Immature natural killer cell (primary cell): ENCODE measurements at regions not wholly inside any gene's neighbourhood (a gene's known extent, or its start where the extent isn't known, plus 50 kb on each side); places are given as distances from the start of the nearest gene placed in this dataset.

Experiments used
- DNase-seq, 3 donors: peaks; one replicate each; pipeline ENCODE4 v3.0.0; 2022; ENCODE audit warnings: mixed read lengths in 1 of 3
- H3K27ac Mint-ChIP-seq, 6 donors: one replicate each; pipeline ENCODE4 v1.8.0; 2020; ENCODE audit warnings: mixed read lengths in 6 of 6, mild to moderate bottlenecking in 5 of 6, inconsistent platforms in 4 of 6, moderate library complexity in 3 of 6
- H3K27me3 Mint-ChIP-seq, 3 donors: one replicate each; pipeline ENCODE4 v1.8.0; 2020 to 2021; ENCODE audit warnings: low read depth in 3 of 3, mild to moderate bottlenecking in 3 of 3, mixed read lengths in 3 of 3, moderate library complexity in 3 of 3, inconsistent platforms in 1 of 3
- H3K36me3 Mint-ChIP-seq, 3 donors: one replicate each; pipeline ENCODE4 v1.8.0; 2020; ENCODE audit warnings: mixed read lengths in 3 of 3, inconsistent platforms in 2 of 3, mild to moderate bottlenecking in 2 of 3
- H3K4me1 Mint-ChIP-seq, 2 donors: one replicate each; pipeline ENCODE4 v1.8.0; 2020; ENCODE audit warnings: inconsistent platforms in 2 of 2, mild to moderate bottlenecking in 2 of 2, mixed read lengths in 2 of 2, moderate library complexity in 1 of 2
- H3K4me3 Mint-ChIP-seq, 5 donors: one replicate each; pipeline ENCODE4 v1.8.0; 2020; ENCODE audit warnings: mild to moderate bottlenecking in 5 of 5, mixed read lengths in 5 of 5, inconsistent platforms in 3 of 5, moderate library complexity in 3 of 5
- H3K9me3 Mint-ChIP-seq, 6 donors: one replicate each; pipeline ENCODE4 v1.8.0; 2020; ENCODE audit warnings: mild to moderate bottlenecking in 6 of 6, mixed read lengths in 6 of 6, inconsistent platforms in 4 of 6, moderate library complexity in 3 of 6

DNA sequence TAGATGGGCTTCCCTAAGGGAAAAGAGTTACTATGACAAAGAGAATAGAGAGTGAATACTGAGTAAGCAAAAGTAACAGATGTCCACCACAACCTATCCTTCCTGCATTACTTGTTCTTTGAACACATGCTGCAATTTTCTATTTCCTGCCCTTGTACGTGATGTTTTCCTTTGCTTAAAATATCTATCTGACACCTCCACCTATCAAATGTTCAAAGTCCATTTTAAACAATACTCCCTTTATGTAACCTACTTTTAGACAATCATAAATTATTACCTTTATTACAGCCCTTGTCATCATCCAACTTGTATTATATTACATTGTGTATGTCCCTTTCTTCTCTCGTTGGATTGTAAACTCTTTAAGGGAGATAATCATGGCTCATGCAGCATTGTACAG lies 147.2 kb upstream of the DYRK2 start:
- peaks cover 0 to 10% (median 0%) of the 10 kb centered on the region in 3 donors for H3K36me3 Mint-ChIP-seq
- H3K9me3 Mint-ChIP-seq = peaks cover 0 to 1% (median 0%) of the 10 kb centered on the region in 6 donors
- no peak overlapping the region for H3K4me3 Mint-ChIP-seq
- no peak for DNase-seq
- H3K27me3 Mint-ChIP-seq = peaks cover 2 to 3% (median 2%) of the 10 kb centered on the region in 3 donors
- H3K27ac Mint-ChIP-seq = no peak overlapping the region
- peaks cover 12 to 14% of the 10 kb centered on the region in 2 donors for H3K4me1 Mint-ChIP-seq

DNA sequence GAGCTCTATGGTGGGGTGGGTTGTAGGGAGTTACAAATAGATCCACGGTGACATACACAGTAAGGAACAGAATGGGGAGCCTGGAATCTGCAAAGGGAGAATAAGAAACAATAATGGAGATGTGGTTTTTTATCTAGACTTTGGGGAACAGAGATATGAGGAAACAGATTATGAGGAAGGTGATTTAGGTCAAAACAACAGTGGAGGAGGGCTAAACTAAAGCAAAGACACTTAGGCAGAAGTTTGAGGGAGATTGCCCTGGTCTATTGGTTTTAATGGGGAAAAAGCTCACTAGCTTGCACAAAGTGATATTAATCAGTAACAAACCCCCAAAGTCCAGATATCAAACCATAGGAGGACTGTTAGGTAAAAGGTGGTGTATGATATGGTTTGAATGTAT lies 144.5 kb upstream of the DYRK2 start:
- Mint-ChIP-seq H3K27ac (no peak overlapping the region), H3K27me3 (peaks cover 0 to 3% (median under 1%) of the 10 kb centered on the region in 3 donors), H3K36me3 (peaks cover 0 to 5% (median 0%) of the 10 kb centered on the region in 3 donors), H3K4me1 (peaks cover 12 to 14% of the 10 kb centered on the region in 2 donors), H3K9me3 (peaks cover 0 to 1% (median 0%) of the 10 kb centered on the region in 6 donors), H3K4me3 (no peak overlapping the region)
- DNase-seq = no peak

- peak overlapping the region in 1 of 6 donors; percentile 1 for H3K27ac Mint-ChIP-seq
- peaks cover under 1% of the 10 kb centered on the region in 2 donors for H3K4me1 Mint-ChIP-seq
- H3K36me3 Mint-ChIP-seq = no peaks in the 10 kb centered on the region
- peaks cover 0 to 1% (median 0%) of the 10 kb centered on the region in 6 donors for H3K9me3 Mint-ChIP-seq
- H3K4me3 Mint-ChIP-seq = no peak overlapping the region
- DNase-seq = no peak
- H3K27me3 Mint-ChIP-seq = peaks cover 0 to 10% (median 9%) of the 10 kb centered on the region in 3 donors
Measured at GRCh38 chr12:67506739-67507138, 141.8 kb upstream of the DYRK2 start.

DNA sequence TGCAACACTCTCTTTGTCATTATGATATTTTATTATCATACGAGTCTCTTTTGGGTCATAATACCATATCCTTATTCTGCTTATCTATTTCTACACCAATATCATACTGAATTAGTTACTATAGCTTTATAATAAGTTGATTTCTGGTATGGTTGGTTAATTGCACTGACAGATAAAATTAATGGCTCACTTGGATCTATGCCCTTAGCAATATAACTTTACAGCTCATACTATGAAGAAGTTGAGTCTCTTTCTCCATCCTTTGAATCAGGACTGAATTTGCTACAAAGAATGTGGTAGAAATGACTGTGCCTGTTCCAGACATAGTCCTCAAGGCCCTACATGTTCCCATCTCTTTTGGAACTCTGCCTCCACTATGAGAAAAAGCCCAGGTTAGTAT lies 139.7 kb upstream of the DYRK2 start:
- Mint-ChIP-seq H3K27me3 (peaks cover 0 to 10% (median 9%) of the 10 kb centered on the region in 3 donors), H3K9me3 (peaks cover 0 to 1% (median 0%) of the 10 kb centered on the region in 6 donors), H3K27ac (no peak overlapping the region), H3K36me3 (no peaks in the 10 kb centered on the region), H3K4me1 (peaks cover 0 to 1% of the 10 kb centered on the region in 2 donors), H3K4me3 (no peak overlapping the region)
- no peak for DNase-seq

DNA sequence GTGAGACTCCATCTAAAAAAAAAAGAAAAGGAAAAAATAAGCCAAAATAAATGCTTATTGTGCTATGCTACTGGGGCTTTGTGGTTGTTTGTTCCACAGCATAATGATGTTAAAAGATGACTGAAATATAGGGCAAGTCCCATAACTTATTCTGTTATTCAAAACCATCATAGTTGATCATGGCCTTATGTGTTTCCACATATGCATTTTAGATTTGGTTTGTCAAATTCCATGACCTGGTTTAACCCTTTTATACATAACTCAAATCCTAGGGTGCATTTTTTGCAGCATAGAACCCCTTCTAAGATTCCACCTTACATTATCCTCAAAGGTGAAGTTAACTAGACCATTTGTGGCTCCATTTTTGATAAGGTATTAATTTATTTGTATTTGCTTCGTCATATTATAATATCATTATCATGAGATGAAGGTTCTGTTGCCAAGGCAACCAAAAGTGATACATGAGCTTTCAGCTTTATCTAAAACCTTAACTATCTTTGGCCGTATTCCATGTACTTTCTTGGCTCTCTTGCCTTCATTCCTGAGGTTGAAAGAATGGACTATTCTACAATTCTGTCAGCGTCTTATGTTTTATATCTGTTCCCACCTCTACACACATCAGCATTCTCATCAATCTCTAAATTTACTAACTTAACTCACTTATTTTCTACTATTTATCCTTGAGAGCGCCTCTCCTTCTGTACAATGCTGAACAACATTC lies 138.7 kb upstream of the DYRK2 start:
- no peaks in the 10 kb centered on the region for H3K36me3 Mint-ChIP-seq
- DNase-seq = no peak
- H3K9me3 Mint-ChIP-seq = no peaks in the 10 kb centered on the region
- H3K27ac Mint-ChIP-seq = no peak overlapping the region
- H3K4me1 Mint-ChIP-seq = peaks cover 8 to 9% of the 10 kb centered on the region in 2 donors
- peaks cover 0 to 10% (median 9%) of the 10 kb centered on the region in 3 donors for H3K27me3 Mint-ChIP-seq
- H3K4me3 Mint-ChIP-seq = no peak overlapping the region

DNA sequence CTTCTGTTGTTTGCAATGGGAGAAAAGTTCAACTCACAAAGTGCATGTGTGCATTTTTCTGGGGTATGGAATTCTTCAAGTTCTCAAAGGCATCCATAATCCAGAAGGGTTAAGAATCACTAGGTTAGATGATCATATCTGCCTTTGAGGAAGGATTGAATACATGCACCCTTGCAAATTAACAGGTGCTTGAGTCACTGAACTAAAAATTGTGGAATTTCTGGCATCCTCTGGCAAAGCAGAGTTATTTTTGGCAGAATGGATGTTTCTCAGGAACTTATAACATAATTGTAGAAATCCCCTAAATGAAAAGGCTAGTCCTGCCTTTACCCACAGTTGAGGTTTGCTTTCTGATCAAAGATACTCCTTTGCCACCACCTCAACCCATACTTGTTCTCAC lies 136.5 kb upstream of the DYRK2 start:
- H3K4me1 Mint-ChIP-seq = peaks cover 25 to 29% of the 10 kb centered on the region in 2 donors
- no peak for DNase-seq

DNA sequence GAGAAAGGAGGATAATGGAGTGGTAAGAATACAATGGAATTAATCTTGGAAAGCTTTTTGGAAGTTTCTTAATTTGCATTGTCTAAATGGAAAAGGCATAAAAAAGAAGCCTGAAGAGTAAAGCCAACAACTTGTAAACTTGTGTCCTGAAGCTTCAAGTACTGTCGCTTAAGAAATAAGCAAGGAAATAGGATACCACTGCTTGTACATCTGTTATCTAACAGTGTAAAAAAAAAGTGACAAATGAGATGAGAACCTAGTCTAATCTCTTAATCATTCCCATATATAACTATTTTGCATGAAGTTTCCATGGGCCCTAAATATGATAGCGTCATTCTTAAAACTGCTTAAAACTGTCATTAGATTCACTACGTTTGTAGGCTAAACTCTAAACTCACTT lies 134.0 kb upstream of the DYRK2 start:
- Mint-ChIP-seq H3K4me1 (peaks cover 25 to 31% of the 10 kb centered on the region in 2 donors), H3K27me3 (peaks cover 0 to 9% (median 5%) of the 10 kb centered on the region in 3 donors), H3K27ac (peak overlapping the region in 4 of 6 donors; percentile 40 to 89 (median 72)), H3K9me3 (no peaks in the 10 kb centered on the region), H3K4me3 (peak overlapping the region in 2 of 5 donors; percentile 61 to 63), H3K36me3 (no peaks in the 10 kb centered on the region)
- no peak for DNase-seq

More for the DNA sequence above, 136.5 kb upstream of the DYRK2 start:
- Mint-ChIP-seq H3K36me3 (no peaks in the 10 kb centered on the region), H3K9me3 (no peaks in the 10 kb centered on the region), H3K4me3 (no peak overlapping the region), H3K27ac (no peak overlapping the region), H3K27me3 (peaks cover 0 to 10% (median 9%) of the 10 kb centered on the region in 3 donors)

GRCh38 chr12:67515679-67516340 lies 132.7 kb upstream of the DYRK2 start:
- H3K27ac Mint-ChIP-seq = peak overlapping the region; percentile 63 to 89 (median 78)
- DNase-seq = peak; percentile 39 to 46 (median 39)
- peaks cover 0 to 8% (median 5%) of the 10 kb centered on the region in 3 donors for H3K27me3 Mint-ChIP-seq

DNA sequence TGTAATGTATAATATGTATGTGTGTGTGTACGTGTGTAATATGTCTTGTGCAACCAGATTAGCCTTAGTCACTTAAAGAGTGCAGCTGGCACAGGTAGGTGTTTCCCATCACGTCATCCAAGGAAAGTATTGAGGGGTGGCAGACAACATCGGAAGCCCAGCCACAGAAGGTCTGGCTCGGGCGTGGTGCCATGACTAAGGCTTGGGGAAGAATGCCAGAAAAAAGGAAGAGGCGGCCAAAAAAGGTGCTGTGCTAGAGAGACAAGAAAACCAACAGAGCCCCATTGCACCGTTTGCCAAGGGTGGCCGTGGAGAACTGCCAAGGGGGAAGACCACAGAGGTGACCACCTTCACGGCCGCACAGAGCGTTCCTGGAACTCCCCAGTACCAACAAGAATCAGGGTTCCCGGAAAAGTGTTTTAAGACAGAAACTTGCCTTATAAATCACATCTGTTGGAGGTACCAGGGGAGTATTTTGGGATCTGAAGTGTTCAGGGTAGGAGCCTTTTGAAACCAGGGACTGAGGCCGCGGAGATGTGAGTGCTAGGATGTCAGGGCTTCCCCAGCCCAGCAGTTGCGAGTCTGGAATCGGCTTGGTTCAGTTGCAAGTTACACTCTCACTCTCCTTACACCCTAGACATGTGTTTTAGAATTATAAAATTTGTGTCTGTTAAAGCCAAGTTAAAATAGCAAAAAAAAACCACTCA lies 131.2 kb upstream of the DYRK2 start:
- Mint-ChIP-seq H3K27me3 (peaks cover 0 to 3% (median 0%) of the 10 kb centered on the region in 3 donors), H3K4me3 (no peak overlapping the region), H3K36me3 (no peaks in the 10 kb centered on the region), H3K27ac (peak overlapping the region in 4 of 6 donors; percentile 3 to 61 (median 46)), H3K9me3 (no peaks in the 10 kb centered on the region), H3K4me1 (peaks cover 25 to 30% of the 10 kb centered on the region in 2 donors)
- no peak for DNase-seq

More at GRCh38 chr12:67515679-67516340, 132.7 kb upstream of the DYRK2 start:
- H3K36me3 Mint-ChIP-seq = no peaks in the 10 kb centered on the region
- H3K4me3 Mint-ChIP-seq = peak overlapping the region; percentile 37 to 72 (median 61)
- H3K4me1 Mint-ChIP-seq = peaks cover 25 to 31% of the 10 kb centered on the region in 2 donors
- no peaks in the 10 kb centered on the region for H3K9me3 Mint-ChIP-seq

DNA sequence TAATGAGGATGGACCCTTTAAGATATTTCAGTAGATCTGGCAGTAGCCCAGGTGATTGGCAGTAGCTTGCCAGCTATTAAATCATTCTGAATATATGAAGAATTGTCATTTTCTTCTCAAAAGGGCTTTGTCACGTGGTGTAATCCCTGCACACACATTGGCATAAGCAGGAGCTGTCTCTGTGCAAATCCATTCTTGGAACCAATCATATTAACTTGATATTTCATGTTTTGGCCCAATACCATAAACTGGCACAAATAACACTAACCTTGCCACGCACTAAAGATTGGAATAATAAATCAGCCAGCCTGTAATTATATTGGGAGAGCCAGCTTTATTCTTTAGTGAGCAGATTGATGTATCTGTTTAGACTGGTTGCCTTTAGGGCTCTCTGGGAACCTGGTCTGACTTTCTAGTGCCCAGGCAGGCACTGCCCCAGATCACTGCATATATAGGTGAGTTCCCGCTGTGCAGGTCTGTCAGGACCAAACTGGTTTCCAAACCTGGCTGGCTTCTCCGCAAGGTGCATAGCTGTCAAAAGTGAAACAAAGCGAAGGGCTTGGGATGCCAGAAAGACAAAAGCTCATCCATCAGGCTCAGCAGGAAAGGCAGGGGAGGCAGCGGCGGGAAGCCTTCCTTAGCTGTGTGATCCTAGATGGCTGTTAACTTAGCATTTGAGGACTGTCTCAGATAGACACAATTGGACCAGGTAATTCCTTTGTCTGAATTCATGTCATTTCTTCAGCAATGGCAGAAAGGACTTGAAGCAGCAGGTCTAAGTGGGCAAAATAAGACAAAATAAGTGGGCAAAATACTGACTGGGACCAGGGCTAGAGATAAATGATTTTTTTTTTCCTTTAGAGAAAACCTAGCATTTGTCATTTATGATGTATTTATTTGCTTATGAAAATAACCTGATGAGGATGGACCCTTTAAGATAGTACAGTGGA lies 128.8 kb upstream of the DYRK2 start:
- no peak for DNase-seq
- peaks cover 0 to 3% (median 0%) of the 10 kb centered on the region in 3 donors for H3K27me3 Mint-ChIP-seq
- peaks cover 17 to 24% of the 10 kb centered on the region in 2 donors for H3K4me1 Mint-ChIP-seq
- H3K9me3 Mint-ChIP-seq = no peaks in the 10 kb centered on the region
- H3K27ac Mint-ChIP-seq = no peak overlapping the region
- H3K4me3 Mint-ChIP-seq = no peak overlapping the region
- H3K36me3 Mint-ChIP-seq = no peaks in the 10 kb centered on the region

GRCh38 chr12:67520606-67521005 lies 127.9 kb upstream of the DYRK2 start:
- peaks cover 0 to 1% (median 0%) of the 10 kb centered on the region in 3 donors for H3K27me3 Mint-ChIP-seq
- no peaks in the 10 kb centered on the region for H3K36me3 Mint-ChIP-seq
- peaks cover 8 to 15% of the 10 kb centered on the region in 2 donors for H3K4me1 Mint-ChIP-seq
- H3K9me3 Mint-ChIP-seq = no peaks in the 10 kb centered on the region
- H3K27ac Mint-ChIP-seq = no peak overlapping the region
- no peak overlapping the region for H3K4me3 Mint-ChIP-seq
- DNase-seq = no peak

DNA sequence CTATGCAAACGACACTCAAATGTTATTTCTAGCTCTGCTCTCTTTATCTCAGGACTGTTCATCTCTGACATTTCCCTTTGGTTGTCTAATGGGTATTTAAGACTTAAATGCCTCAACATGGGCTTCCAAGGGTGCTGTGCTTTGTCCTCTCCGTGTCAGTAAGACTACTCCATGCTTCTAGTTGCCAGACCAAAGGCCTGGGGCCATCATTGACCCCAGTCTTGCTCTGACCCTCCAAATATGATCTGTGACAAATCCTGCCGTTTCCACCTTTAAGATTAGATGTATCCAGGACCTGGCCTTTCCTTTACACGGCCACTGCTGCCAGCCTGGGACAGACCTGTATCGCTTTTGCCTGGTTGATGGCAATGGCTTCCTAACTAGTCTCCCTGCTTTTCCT lies 126.3 kb upstream of the DYRK2 start:
- H3K4me1 Mint-ChIP-seq = peaks cover 0 to 6% of the 10 kb centered on the region in 2 donors
- H3K4me3 Mint-ChIP-seq = no peak overlapping the region
- H3K9me3 Mint-ChIP-seq = no peaks in the 10 kb centered on the region
- no peaks in the 10 kb centered on the region for H3K36me3 Mint-ChIP-seq
- DNase-seq = no peak
- no peak overlapping the region for H3K27ac Mint-ChIP-seq
- H3K27me3 Mint-ChIP-seq = peaks cover 0 to 3% (median 0%) of the 10 kb centered on the region in 3 donors

DNA sequence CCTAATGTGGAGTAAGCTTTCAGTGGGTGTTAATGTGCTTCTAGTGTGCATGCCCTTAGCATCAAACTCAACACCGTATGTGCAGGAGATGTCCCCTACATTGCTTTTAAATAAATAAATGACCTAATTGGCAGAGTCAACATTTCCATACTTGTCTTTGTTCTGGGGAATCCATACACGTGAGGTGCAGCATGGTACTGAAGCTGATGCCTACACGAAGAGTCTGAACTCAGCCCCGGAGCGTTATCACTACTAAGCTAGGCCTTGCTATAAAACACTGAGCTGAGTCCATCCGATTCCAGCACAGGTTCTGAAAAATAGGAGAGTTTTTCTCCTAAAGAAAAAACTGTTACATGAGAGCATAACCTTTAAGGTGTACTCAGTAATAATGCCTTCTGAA lies 125.0 kb upstream of the DYRK2 start:
- no peak for DNase-seq
- Mint-ChIP-seq H3K9me3 (no peaks in the 10 kb centered on the region), H3K4me1 (peaks cover 0 to 6% of the 10 kb centered on the region in 2 donors), H3K27ac (no peak overlapping the region), H3K36me3 (no peaks in the 10 kb centered on the region), H3K27me3 (peaks cover 0 to 3% (median under 1%) of the 10 kb centered on the region in 3 donors), H3K4me3 (no peak overlapping the region)
